ENCODE measurements at regions not wholly inside any gene's neighbourhood (a gene's known extent, or its start where the extent isn't known, plus 50 kb on each side); places are given as distances from the start of the nearest gene placed in this dataset.

DNA sequence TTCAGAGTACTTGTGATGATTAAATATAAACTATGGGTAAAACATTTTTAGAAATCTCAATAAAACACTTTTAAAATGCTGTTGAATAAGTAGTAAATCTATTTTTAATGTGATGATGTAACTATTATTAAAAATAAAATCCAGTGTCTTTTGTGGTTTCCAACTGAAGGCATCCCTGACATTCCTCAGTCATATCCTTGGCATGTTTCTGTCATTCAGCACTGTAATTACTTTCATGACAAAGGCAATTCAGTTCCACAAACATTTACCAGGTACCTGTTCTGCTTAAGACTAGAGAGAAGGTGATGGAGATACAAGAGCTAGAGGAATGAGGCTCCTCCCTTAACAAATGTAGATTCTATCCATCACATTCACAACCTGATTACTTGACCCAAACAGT is 518.7 kb upstream of the MAP3K7 start:
- no peak for TF ChIP-seq POLR2A (IDR thresholded peaks at IDR 0.05; ENCODE audit: low read length)
- no peak for TF ChIP-seq EHMT2 (IDR thresholded peaks at IDR 0.05; ENCODE audit: low read depth)
- TF ChIP-seq PHF8 (IDR thresholded peaks at IDR 0.05; ENCODE audit: borderline replicate concordance, low read depth), result no peak
- TF ChIP-seq FOSL2 (IDR thresholded peaks at IDR 0.05), result no peak
- TF ChIP-seq FOSL2 (CRISPR knock-in tag; IDR thresholded peaks at IDR 0.05), result no peak
- no peak for TF ChIP-seq CTCF (IDR thresholded peaks at IDR 0.05)
- no peak for TF ChIP-seq POLR2AphosphoS2 (conservative IDR thresholded peaks at IDR 0.05; ENCODE audit: low read length)
- TF ChIP-seq, protein P1, sequence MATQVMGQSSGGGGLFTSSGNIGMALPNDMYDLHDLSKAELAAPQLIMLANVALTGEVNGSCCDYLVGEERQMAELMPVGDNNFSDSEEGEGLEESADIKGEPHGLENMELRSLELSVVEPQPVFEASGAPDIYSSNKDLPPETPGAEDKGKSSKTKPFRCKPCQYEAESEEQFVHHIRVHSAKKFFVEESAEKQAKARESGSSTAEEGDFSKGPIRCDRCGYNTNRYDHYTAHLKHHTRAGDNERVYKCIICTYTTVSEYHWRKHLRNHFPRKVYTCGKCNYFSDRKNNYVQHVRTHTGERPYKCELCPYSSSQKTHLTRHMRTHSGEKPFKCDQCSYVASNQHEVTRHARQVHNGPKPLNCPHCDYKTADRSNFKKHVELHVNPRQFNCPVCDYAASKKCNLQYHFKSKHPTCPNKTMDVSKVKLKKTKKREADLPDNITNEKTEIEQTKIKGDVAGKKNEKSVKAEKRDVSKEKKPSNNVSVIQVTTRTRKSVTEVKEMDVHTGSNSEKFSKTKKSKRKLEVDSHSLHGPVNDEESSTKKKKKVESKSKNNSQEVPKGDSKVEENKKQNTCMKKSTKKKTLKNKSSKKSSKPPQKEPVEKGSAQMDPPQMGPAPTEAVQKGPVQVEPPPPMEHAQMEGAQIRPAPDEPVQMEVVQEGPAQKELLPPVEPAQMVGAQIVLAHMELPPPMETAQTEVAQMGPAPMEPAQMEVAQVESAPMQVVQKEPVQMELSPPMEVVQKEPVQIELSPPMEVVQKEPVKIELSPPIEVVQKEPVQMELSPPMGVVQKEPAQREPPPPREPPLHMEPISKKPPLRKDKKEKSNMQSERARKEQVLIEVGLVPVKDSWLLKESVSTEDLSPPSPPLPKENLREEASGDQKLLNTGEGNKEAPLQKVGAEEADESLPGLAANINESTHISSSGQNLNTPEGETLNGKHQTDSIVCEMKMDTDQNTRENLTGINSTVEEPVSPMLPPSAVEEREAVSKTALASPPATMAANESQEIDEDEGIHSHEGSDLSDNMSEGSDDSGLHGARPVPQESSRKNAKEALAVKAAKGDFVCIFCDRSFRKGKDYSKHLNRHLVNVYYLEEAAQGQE (IDR thresholded peaks at IDR 0.05), result no peak
- no peak for TF ChIP-seq CEBPB (IDR thresholded peaks at IDR 0.05)
- no peak for TF ChIP-seq ESRRA (IDR thresholded peaks at IDR 0.05; ENCODE audit: borderline replicate concordance, low read length)
- TF ChIP-seq SMC3 (IDR thresholded peaks at IDR 0.05), result no peak
- no peak for TF ChIP-seq EP300 (IDR thresholded peaks at IDR 0.05)
- TF ChIP-seq MAFK (IDR thresholded peaks at IDR 0.05; ENCODE audit: partially characterized antibody), result no peak
